HG03045 (cell line): ENCODE measurements at regions not wholly inside any gene's neighbourhood (a gene's known extent, or its start where the extent isn't known, plus 50 kb on each side); places are given as distances from the start of the nearest gene placed in this dataset.

Source experiments
- ATAC-seq: cut with Tn5 transposase; IDR thresholded peaks from one replicate; pipeline ENCODE4 v1.9.1; 2021; ENCODE audit warnings: mild to moderate bottlenecking, moderate library complexity; ENCODE audit not compliant: unreplicated experiment

DNA sequence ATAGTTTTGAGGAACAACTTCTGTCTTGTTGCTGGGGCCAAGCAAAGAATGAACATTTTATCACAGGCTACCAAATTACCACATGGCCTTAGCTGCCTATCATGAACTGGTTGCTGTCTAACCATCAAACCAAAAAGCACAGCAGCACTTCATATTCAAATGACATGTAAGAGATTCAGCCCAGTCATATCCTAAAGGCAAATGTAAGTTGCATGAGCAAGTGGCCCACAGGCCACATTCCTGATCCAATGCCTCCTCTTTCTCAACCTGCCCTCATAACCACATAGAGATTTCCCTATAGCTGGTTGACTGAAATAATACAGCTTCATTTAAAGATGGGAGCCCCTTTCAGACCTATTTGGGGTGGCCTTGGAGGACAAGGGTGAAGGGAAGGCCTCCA lies 572.3 kb downstream of the IRS1 start:
- ATAC-seq = no peak

DNA sequence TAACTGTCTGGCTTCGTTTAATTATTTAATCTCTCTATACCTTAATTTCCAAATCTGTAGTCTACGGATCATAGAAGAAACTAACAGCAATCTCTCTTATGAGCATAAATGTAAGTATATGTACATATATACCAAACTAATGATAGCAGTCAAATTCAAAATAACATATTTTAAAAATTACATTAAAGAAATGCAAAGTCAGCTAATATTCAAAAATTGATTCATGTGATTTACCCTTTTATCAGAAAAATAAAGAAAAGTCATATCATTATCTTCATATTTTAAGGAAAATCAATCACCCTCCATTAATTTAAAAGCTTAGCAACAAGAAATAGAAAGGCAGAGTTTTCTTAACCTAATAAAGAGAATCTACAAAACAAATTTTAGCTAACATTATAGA lies 575.9 kb downstream of the IRS1 start:
- no peak for ATAC-seq

DNA sequence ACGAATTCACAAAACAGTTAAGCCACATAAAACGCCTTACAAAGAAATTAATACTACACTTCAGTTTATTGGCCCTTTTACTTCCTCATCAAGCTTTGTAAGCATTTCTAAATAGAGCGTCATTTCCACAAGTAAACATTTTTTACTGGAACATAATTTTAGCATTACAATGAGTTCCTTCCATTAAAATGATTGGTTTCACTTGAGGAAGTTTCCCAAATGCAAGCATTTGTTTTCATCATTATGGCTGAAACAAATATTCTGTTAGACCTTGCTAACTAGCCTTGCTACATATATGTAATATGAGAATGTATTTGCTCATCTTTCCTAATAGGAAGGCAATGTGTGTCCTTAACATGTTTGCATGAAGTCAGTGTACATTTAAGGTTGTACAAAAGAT lies 579.1 kb downstream of the IRS1 start:
- no peak for ATAC-seq

DNA sequence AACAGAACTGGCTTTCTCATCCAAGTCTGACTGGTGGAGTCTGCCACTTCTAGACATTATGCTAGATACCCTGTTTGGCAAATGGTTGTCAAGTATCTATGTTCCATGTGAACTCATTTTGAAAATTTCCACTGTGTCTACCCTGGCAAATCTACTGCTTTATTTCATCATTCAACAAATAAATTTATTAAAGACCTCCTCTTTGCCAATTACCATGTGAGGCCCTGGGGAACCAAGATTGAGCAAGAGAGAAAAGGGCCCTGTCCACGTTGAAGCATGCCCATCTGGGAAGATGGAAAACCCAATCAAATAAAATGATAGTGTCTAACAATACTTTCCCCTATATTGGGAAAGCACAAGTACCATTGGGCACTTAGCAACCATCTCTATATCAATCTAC lies 582.4 kb downstream of the IRS1 start:
- no peak for ATAC-seq

DNA sequence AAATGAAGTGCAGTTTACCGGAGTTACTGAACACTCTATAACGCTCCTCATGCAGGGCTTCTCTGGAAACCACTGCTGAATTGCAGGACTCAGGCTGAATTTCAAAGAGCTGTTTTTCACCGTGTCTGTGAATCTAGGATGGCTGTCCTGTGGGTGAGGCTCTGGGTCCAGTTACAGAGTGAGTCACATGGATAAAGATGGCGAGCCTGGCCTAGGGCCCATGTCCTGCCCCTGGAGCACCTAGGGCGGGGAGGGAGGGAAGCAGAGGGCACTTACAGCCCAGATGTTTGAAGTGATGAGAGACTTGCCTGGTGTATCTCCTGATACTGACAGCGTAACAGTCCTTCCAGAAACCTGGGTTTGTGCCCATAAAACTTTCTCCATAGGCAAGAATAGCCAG lies 583.0 kb downstream of the IRS1 start:
- no peak for ATAC-seq

DNA sequence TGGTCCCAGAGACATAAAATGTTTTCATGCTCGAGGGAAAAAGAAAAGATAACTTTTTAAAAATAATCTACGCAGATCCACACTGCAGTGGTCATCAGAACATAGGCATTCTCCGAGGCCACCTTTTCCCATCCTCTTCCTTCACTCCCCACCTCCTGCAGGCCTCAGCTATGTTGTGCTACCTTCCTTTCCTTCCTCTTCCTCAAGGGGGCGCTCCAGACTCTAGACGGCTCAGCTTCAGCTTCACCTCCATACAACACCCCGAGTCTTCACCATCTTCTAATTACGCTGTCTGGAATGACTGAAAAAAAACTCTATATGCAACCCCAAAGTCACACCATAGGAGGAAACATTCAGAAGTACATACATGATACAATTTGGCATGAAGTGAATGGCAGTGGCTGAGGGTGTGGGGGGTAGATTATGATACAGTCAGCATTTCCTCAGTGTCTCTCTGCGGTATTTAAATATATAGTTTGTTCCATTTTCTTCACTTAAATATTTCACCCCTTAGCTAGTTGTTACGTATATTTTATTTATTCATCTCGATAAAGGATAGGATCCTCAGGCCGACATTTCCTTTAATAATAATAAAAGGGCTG lies 583.6 kb downstream of the IRS1 start:
- ATAC-seq = peak; percentile 76

DNA sequence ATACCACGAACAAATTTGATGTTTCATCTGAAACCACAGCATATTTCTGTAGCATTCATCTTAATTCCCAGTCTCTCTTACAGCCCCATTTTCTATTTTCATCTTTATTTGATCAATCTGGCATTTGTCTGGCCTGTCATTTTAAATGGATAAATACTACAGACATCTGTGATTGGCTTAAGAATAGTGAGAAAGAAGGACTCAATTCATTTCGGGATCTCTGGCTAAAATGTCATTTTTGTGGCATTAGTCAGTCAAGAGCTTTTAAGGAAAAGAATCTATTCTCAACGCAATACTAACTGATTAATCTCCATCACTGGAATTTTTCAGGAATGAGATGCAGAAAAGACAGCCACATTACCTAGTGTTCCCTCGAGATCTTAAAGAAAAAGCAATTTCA lies 585.9 kb downstream of the IRS1 start:
- no peak for ATAC-seq

DNA sequence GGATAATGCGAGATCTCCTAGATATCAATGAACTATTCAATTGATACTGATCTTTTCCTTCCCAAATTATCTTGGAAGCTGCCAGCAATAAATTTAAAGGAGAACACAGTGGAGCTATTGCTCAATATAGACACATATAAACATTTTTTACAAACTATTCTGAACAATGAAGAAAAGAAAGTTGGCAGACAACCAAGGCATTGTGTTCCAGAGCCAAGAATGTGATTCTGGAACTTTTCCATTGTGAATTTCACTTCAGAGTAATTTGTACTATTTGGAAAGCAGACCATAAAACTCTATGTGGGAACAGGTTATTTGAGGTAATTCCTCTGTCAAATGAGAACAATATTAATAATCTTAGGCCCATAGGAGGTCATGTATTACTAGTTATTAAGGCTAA lies 588.2 kb downstream of the IRS1 start:
- no peak for ATAC-seq

DNA sequence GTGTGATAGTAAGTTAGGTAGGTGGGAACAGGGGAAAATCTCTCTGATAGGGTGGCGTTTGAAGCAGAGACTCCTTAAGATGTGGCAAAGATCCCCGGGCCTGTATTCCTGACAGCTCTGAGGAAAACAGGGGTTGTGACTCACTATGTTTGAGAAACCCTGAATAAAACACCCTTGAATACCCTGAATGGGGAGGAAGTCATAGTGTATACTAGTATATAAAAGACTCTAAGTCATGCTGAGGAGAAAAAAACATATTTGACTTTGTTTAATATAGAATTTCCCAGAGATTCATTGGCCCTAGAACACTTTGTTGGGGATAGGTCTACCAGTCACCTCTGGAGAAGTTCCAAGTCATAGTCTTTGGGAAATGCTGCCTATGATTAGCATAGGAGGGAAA lies 590.9 kb downstream of the IRS1 start:
- no peak for ATAC-seq

DNA sequence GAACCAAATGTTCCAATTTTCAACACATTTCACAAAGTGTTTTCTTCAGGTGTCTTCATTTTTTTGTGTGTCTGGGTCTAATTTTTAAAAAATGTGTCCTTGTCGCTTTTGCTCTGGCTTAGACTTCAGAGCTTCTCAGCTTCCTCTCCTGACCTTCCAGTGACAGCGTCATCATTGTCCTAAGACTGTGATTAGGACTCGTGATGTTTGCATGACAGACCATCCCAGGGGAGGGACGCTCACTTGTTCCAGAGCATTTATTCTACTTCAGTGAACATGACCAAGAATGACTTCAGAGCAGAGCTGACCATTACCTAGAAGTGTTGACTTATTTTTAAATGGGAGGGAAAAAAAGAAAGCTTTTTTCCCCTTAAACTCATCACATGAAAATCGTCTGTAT lies 591.9 kb downstream of the IRS1 start:
- no peak for ATAC-seq

DNA sequence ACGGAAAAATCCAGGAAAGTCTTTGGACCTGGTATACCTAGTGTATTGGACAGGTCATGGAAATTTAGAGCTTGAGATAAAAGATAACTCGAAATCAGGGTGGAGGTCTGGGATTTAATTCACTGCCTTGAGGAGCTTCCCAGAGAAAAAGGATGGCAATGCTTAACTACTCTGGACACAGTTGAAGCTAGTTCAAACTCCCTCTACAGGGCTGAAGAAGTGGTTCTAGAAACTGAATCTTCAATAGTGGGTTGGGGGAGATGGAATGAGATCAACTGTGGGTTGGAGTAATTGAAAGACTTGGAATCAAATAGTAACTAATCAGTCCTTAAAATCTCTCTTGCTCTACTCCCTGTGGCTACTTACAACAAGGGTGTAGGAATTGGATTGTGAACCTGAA lies 600.1 kb downstream of the IRS1 start:
- no peak for ATAC-seq

DNA sequence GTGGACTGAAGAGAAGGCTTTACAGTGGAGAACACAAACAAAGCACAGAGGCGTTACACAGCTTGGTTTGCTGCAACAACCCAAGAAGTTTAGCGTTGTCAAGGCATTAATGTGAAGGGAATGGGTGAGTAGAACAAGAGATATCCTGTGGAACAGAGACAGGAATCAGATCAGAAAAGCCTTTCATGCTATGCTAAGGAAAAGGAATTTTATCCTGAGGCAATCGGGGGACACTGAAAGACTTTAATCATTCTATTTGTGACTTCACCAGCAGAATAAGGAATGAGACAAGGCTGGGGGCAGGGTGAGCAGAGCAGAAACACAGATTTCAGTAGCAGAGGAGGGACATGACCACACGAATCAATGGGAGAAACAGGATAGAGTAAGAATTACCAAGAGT lies 600.7 kb downstream of the IRS1 start:
- no peak for ATAC-seq

DNA sequence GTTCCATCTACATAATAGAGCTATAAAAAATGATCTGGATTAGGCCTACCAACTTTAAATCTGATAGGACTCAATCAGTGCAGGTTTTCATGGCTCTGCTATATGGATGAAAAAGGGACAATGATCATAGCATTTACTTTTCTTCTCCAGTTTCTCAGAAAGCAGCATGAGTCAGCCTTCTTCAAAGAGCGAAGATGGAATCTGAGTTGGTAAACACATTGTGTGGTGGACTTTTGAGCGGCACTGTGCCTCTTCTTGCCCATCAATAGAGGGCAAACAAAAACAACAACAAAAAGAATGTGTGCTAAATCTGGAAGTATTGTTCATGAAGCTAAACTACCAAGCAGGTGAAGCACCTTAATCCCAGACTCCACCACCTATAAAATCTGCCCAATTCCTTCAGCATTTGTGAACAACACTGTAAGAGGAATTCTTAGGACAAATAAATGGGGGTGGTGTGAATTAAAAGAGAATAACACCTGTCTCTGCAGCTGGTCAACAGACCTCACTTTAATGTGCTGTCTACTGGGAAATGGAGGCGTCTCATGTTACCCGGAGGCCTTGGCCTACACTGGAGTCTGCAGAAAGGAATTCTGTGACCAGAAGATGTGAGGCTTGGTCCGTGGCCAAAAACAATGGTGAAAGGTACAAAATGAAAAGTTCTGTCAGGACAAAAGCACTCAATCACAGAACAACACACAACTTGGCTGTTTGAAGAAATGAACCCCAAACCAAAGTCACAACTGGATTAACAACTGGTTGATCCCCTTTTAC lies 609.0 kb downstream of the IRS1 start:
- ATAC-seq = no peak

DNA sequence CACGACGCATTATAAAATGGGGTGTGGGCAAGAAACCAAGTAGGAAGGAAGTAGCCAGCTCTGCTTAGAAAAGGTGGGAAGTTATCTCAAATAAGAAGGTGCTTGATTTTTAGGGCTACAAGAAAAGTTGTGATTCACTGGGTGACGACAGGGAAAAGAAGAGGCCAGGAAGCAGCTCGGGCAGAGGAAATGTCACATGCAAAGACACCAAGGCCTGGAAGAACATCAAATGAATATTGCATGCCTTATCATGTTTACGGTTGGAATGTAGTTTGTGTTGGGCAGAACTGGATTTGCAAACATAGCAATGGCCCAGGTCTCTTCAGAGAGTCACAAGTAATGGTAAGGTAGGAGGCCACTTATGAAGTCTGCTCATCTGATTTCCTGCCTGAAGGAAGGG lies 610.6 kb downstream of the IRS1 start:
- no peak for ATAC-seq

DNA sequence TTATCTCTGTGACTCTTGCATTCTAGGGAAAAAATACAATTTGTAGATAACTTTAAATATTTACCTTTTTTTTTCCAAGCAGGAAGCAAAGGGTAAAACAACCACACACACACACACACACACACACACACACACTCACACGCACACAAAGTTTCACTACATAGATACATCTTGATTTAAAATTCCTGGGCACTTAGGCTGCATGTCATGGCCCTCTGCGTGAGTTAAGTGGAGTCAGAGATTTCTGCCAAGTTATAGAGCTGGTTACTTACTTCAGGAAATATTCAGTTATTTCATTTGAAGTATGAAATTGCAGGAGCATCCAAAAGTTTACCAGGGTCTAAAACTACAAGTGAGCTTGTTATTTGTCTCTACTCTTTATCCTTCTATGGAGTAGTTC lies 612.0 kb downstream of the IRS1 start:
- no peak for ATAC-seq

DNA sequence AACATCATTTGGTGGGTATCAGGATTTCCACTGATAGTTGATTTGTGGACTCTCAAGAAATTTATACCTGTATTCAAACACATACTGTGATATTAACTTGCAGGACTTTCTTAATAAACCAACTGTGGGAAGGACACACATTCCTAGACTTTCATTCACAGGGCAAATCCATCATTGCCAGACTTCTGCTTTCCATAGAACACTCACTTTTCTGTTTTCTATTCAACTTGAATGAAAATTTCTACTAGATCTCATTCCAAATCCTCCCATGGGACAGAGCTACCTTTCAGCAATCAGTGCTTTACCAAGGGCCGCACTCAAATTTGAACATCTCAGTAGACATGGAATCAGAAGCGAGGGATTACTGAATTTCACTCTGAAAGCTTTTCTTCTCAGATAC lies 612.5 kb downstream of the IRS1 start:
- ATAC-seq = no peak

DNA sequence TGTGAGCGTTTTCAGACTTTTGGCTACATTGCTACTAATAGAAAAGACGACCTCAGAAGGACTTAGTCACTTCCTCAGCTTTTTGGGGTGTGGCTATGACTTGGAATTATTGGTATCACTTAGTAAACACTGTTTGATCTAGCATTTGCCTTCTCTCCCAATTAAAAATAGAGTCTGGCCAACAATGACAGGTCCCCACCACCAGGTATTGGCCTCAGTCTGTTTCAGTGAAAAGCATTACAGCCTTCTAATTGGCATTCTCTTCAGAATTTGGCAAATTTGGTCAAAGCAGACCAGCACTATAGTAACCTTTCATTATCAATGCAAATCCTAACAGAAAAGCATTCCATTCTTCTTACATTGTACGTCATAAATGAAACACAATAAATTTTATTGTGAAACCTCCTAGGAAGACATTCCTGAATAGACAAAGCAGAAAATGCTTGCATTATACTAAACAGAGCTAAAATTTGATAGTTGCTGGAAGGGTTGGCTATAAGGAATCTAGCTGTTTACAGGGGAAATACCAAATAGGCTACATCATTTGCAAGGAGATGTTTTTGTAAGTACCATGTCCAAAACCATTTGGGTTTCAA lies 613.9 kb downstream of the IRS1 start:
- no peak for ATAC-seq

DNA sequence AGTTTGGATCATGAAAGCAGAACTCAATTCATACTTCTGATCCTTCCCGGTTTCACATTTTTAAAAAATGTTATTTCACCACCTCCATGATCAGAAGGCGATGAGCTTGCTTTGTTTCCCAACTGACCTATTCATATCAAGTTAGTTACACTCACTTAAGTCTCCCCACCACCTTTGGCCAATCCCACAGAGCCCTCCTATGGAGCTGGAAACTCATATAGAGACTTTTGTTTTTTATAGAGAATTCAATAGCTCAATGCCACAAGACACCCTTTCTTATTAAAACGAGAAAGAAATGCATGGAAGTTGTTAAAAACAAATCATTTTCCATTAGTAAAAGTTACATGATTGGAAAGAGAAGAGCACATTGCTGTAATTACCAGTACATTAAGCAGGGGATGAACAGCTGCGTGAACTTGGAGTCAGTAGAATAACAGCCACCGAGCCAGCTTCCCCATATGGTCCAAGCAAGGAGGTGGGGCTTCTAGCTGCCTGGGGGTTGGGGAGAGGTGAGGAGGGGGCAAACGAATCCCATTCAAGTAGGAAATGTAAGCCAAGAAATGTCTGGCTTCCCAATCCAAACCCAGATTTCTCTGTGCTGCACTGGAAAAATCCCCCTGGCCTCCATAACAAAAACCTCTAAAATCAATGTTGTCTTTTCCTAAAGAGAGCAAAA lies 614.5 kb downstream of the IRS1 start:
- ATAC-seq = no peak

DNA sequence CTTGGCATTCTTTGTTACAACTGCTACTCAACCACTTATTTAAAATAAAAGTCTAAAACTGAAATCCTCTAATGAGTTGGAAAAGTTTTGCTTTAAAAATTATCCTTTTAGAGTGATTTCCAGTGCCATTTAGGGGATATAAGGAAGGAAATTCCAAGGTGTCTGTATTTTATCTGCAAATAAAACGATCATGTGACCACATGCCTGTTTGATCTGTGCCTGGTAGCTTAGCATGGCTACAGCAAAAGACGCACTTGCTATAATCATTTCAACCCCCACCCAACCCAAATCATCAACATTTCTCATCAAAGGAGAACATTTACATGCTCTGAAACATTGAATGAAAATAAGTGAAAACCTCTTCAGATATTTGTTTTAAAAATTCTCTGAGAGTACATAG lies 615.1 kb downstream of the IRS1 start:
- ATAC-seq = no peak

DNA sequence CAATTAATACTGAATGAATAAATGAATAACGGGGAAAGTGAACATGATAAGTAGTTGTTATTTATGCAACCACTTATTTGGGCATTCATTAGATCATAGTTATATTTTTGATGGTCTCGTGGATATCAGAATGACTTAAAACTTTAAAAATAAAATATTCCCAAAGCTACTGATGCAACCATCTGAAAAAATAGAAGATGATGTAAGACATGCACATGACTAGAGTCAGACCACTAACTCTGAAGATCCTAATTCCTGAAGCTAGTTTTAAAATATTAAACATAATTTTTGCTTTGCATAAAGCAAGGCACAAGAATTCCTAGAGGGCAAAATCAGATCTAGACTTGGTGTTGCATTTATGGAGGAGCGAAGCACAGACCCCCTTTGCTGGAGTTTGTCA lies 616.1 kb downstream of the IRS1 start:
- no peak for ATAC-seq

DNA sequence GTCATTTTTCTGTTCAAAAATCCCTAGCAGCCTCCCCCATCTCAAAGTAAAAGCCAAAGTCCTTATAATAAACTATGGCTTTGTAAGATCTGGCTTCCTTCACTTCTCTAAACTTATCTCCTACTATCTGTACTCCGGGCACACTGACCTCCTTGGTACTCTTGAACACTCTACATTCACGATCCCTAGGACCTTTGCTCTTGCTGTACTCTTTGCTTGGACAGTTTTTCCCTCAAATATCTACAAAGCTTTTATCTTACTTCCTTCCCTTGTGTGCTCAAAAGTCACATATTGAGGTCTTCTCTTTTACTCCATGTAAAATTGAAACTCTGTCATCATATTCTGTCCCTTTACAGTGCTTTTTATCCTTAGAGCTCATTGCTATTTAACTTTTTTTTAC lies 616.6 kb downstream of the IRS1 start:
- ATAC-seq = no peak

DNA sequence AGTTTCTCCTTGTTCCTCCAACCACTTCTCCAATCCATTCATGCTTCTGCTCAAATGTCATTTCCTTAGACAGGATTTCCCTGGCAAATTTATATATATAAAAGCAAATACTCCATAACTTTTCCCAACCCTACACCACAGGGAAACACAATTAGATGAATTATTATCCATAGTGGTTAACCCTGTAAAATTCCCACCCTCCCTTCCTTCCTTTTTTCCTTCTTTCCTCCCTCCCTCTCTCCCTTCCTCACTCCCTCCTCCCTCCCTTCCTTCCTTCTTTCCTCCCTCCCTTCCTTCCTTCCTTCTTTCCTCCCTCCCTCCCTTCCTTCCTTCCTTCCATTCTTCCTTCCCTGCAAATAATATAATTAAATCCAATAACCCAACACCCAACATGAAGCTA lies 617.7 kb downstream of the IRS1 start:
- ATAC-seq = no peak
